Loucy (cell line): ENCODE measurements at regions not wholly inside any gene's neighbourhood (a gene's known extent, or its start where the extent isn't known, plus 50 kb on each side); places are given as distances from the start of the nearest gene placed in this dataset.

ENCODE experiments used
- H2AFZ ChIP-seq: fragments of 200-600 bp; sonication (generic); 2 replicates; pipeline ENCODE4 v1.6.0; 2016; ENCODE audit warnings: antibody characterized with exemption, mild to moderate bottlenecking, low read length, moderate library complexity
- H3F3A ChIP-seq: fragments of 200-600 bp; 2 replicates; pipeline ENCODE4 v1.6.0; 2016; ENCODE audit warnings: antibody characterized with exemption, low read depth, mild to moderate bottlenecking
- H3K27me3 ChIP-seq: fragments of 200-600 bp; sonication (generic); 2 replicates; pipeline ENCODE4 v1.6.1; 2014; ENCODE audit warnings: low read length, mild to moderate bottlenecking; ENCODE audit not compliant: insufficient read depth, poor library complexity, severe bottlenecking
- H3K36me3 ChIP-seq: fragments of 200-600 bp; sonication (generic); 2 replicates; pipeline ENCODE4 v1.6.1; 2016; ENCODE audit warnings: low read length; ENCODE audit not compliant: insufficient read depth
- H3K4me1 ChIP-seq: fragments of 200-600 bp; sonication (generic); 2 replicates; pipeline ENCODE4 v1.5.1; 2014; ENCODE audit warnings: low read length, mild to moderate bottlenecking; ENCODE audit not compliant: insufficient read depth, poor library complexity, severe bottlenecking
- H3K4me2 ChIP-seq: fragments of 200-600 bp; sonication (generic); 2 replicates; pipeline ENCODE4 v1.6.0; 2014; ENCODE audit warnings: antibody characterized with exemption, low read length, low read depth, mild to moderate bottlenecking; ENCODE audit not compliant: poor library complexity, severe bottlenecking
- H3K4me3 ChIP-seq: fragments of 200-600 bp; sonication (generic); 2 replicates; pipeline ENCODE4 v1.5.1; 2014; ENCODE audit warnings: low read length, mild to moderate bottlenecking, mixed read lengths; ENCODE audit not compliant: poor library complexity, severe bottlenecking
- H3K79me2 ChIP-seq: fragments of 200-600 bp; sonication (generic); 2 replicates; pipeline ENCODE4 v1.6.1; 2014; ENCODE audit warnings: low read length; ENCODE audit not compliant: insufficient read depth
- H3K9ac ChIP-seq: fragments of 200-600 bp; sonication (generic); 2 replicates; pipeline ENCODE4 v1.6.0; 2014; ENCODE audit warnings: mild to moderate bottlenecking, low read depth, low read length, moderate library complexity; ENCODE audit not compliant: poor library complexity, severe bottlenecking
- H3K9me2 ChIP-seq: fragments of 200-600 bp; sonication (generic); replicated peaks from 2 replicates; pipeline ENCODE4 v1.6.1; 2016; ENCODE audit warnings: low read depth, low read length, mixed read lengths
- H3K9me3 ChIP-seq: fragments of 200-600 bp; sonication (generic); 2 replicates; pipeline ENCODE4 v1.6.1; 2014; ENCODE audit warnings: mild to moderate bottlenecking, antibody characterized with exemption, low read length, low read depth; ENCODE audit not compliant: insufficient read depth
- H4K20me1 ChIP-seq: fragments of 200-600 bp; sonication (generic); 2 replicates; pipeline ENCODE4 v1.6.0; 2014; ENCODE audit warnings: antibody characterized with exemption, low read length, mild to moderate bottlenecking; ENCODE audit not compliant: insufficient read depth, poor library complexity, severe bottlenecking
- CTCF ChIP-seq: fragments of 200-600 bp; sonication (generic); conservative IDR thresholded peaks from 2 replicates; pipeline ENCODE4 v1.5.1; 2014; ENCODE audit warnings: mild to moderate bottlenecking, antibody characterized with exemption, low read length
- EZH2phosphoT487 ChIP-seq: fragments of 200-600 bp; IDR thresholded peaks from 2 replicates; pipeline ENCODE4 v1.6.1; 2018; ENCODE audit warnings: antibody characterized with exemption, mild to moderate bottlenecking, moderate library complexity, borderline replicate concordance

GRCh38 chr11:23143022-23143421 is 282.7 kb upstream of the CCDC179 start:
- Histone ChIP-seq H3K27me3 (no peaks in the 10 kb centered on the region), H4K20me1 (no peaks in the 10 kb centered on the region), H2AFZ (no peak overlapping the region), H3K4me3 (no peak overlapping the region), H3K36me3 (no peaks in the 10 kb centered on the region), H3K9ac (no peak overlapping the region), H3K9me3 (no peaks in the 10 kb centered on the region), H3K4me1 (peaks cover 6% of the 10 kb centered on the region), H3F3A (no peaks in the 10 kb centered on the region), H3K4me2 (no peak overlapping the region), H3K9me2 (no peaks in the 10 kb centered on the region), H3K79me2 (no peaks in the 10 kb centered on the region)
- TF ChIP-seq CTCF, result no peak
- no peak for TF ChIP-seq EZH2phosphoT487

- Histone ChIP-seq H3K4me3 (no peak overlapping the region), H3K9me3 (no peaks in the 10 kb centered on the region), H3K9me2 (no peaks in the 10 kb centered on the region), H3K4me2 (no peak overlapping the region), H4K20me1 (no peaks in the 10 kb centered on the region), H3K79me2 (no peaks in the 10 kb centered on the region), H3K36me3 (no peaks in the 10 kb centered on the region), H3K27me3 (no peaks in the 10 kb centered on the region), H3K4me1 (no peaks in the 10 kb centered on the region), H2AFZ (no peak overlapping the region), H3K9ac (no peak overlapping the region), H3F3A (no peaks in the 10 kb centered on the region)
- no peak for TF ChIP-seq EZH2phosphoT487
- no peak for TF ChIP-seq CTCF
Measured at GRCh38 chr11:23151819-23152218, 291.5 kb upstream of the CCDC179 start.

GRCh38 chr11:23155503-23155902 is 295.2 kb upstream of the CCDC179 start:
- Histone ChIP-seq H3K4me3 (no peak overlapping the region), H3K79me2 (no peaks in the 10 kb centered on the region), H3K4me2 (no peak overlapping the region), H3K9me2 (no peaks in the 10 kb centered on the region), H3K9me3 (no peaks in the 10 kb centered on the region), H3K27me3 (no peaks in the 10 kb centered on the region), H3K9ac (no peak overlapping the region), H3K4me1 (no peaks in the 10 kb centered on the region), H3K36me3 (no peaks in the 10 kb centered on the region), H3F3A (no peaks in the 10 kb centered on the region), H4K20me1 (no peaks in the 10 kb centered on the region), H2AFZ (no peak overlapping the region)
- TF ChIP-seq EZH2phosphoT487 (no peak), CTCF (no peak)
